H9 (cell line): ENCODE measurements at regions not wholly inside any gene's neighbourhood (a gene's known extent, or its start where the extent isn't known, plus 50 kb on each side); places are given as distances from the start of the nearest gene placed in this dataset.

Experiments
- DNase-seq: peaks from one replicate; pipeline ENCODE4 v3.0.0-alpha.2; 2017
- H2AFZ ChIP-seq: one replicate; pipeline ENCODE4 v1.6.1; 2013; ENCODE audit warnings: mild to moderate bottlenecking, low read length, control low read depth, moderate library complexity
- H2AK5ac ChIP-seq: 2 replicates; pipeline ENCODE4 v1.6.1; 2013; ENCODE audit warnings: low read length, control low read depth, mixed read lengths; ENCODE audit not compliant: insufficient read length
- H2BK120ac ChIP-seq: one replicate; pipeline ENCODE4 v1.6.1; 2013; ENCODE audit warnings: low read depth, mild to moderate bottlenecking, low read length, control low read depth, inconsistent platforms; ENCODE audit not compliant: poor library complexity, severe bottlenecking
- H2BK12ac ChIP-seq: 2 replicates; pipeline ENCODE4 v1.6.1; 2013; ENCODE audit warnings: low read length, control low read depth, mixed read lengths, low read depth; ENCODE audit not compliant: insufficient read length
- H2BK15ac ChIP-seq: 2 replicates; pipeline ENCODE4 v1.6.1; 2013; ENCODE audit warnings: low read depth, low read length, control low read depth
- H2BK20ac ChIP-seq: one replicate; pipeline ENCODE4 v1.6.1; 2013; ENCODE audit warnings: low read depth, mild to moderate bottlenecking, low read length, control low read depth, inconsistent platforms; ENCODE audit not compliant: poor library complexity, severe bottlenecking
- H2BK5ac ChIP-seq: 2 replicates; pipeline ENCODE4 v1.6.1; 2013; ENCODE audit warnings: low read length, control low read depth, mixed read lengths; ENCODE audit not compliant: insufficient read length
- H3K14ac ChIP-seq: 2 replicates; pipeline ENCODE4 v1.6.1; 2013; ENCODE audit warnings: low read length, control low read depth; ENCODE audit not compliant: insufficient read depth
- H3K18ac ChIP-seq: 2 replicates; pipeline ENCODE4 v1.6.1; 2013; ENCODE audit warnings: low read depth, mild to moderate bottlenecking, mixed read lengths, low read length, control low read depth; ENCODE audit not compliant: insufficient read length
- H3K23ac ChIP-seq: 2 replicates; pipeline ENCODE4 v1.6.1; 2013; ENCODE audit warnings: low read length, control low read depth, mixed read lengths, low read depth; ENCODE audit not compliant: insufficient read length
- H3K23me2 ChIP-seq: 2 replicates; pipeline ENCODE4 v1.6.1; 2013; ENCODE audit warnings: low read depth, mild to moderate bottlenecking, mixed read lengths, low read length, control low read depth; ENCODE audit not compliant: insufficient read length, poor library complexity, severe bottlenecking
- H3K27ac ChIP-seq: 2 replicates; pipeline ENCODE4 v1.5.1; 2013; ENCODE audit warnings: low read length, control low read depth, mixed read lengths, low read depth; ENCODE audit not compliant: insufficient read length
- H3K27me3 ChIP-seq: 2 replicates; pipeline ENCODE4 v1.6.1; 2013; ENCODE audit warnings: low read length, control low read depth, inconsistent platforms; ENCODE audit not compliant: insufficient read depth
- H3K4ac ChIP-seq: 2 replicates; pipeline ENCODE4 v1.6.1; 2013; ENCODE audit warnings: low read depth, mild to moderate bottlenecking, control low read depth, inconsistent platforms, low read length, moderate library complexity
- H3K4me1 ChIP-seq: 2 replicates; pipeline ENCODE4 v1.6.1; 2013; ENCODE audit warnings: low read length, control low read depth, inconsistent platforms; ENCODE audit not compliant: insufficient read depth
- H3K4me2 ChIP-seq: 2 replicates; pipeline ENCODE4 v1.6.1; 2013; ENCODE audit warnings: low read length, control low read depth, mixed read lengths; ENCODE audit not compliant: insufficient read length, insufficient read depth
- H3K56ac ChIP-seq: 2 replicates; pipeline ENCODE4 v1.6.1; 2013; ENCODE audit warnings: low read depth, mild to moderate bottlenecking, mixed read lengths, low read length, control low read depth; ENCODE audit not compliant: insufficient read length
- H3K79me1 ChIP-seq: 2 replicates; pipeline ENCODE4 v1.6.1; 2013; ENCODE audit warnings: low read depth, mild to moderate bottlenecking, moderate library complexity, low read length, control low read depth, inconsistent platforms; ENCODE audit not compliant: insufficient read depth, poor library complexity, severe bottlenecking
- H3K79me2 ChIP-seq: 2 replicates; pipeline ENCODE4 v1.6.1; 2013; ENCODE audit warnings: low read length, control low read depth, inconsistent platforms; ENCODE audit not compliant: insufficient read depth
- H3K9ac ChIP-seq: 2 replicates; pipeline ENCODE4 v1.6.1; 2013; ENCODE audit warnings: low read length, control low read depth, mixed read lengths; ENCODE audit not compliant: insufficient read length; ENCODE audit errors: extremely low read depth
- H3K9me3 ChIP-seq: one replicate; pipeline ENCODE4 v1.6.1; 2013; ENCODE audit warnings: low read depth, low read length, inconsistent platforms; ENCODE audit not compliant: control insufficient read depth
- H3T11ph ChIP-seq: one replicate; pipeline ENCODE4 v1.6.1; 2013; ENCODE audit warnings: mild to moderate bottlenecking, low read length, control low read depth, inconsistent platforms
- H4K20me1 ChIP-seq: one replicate; pipeline ENCODE4 v1.6.1; 2013; ENCODE audit not compliant: control insufficient read depth, insufficient read length, insufficient read depth
- H4K5ac ChIP-seq: 2 replicates; pipeline ENCODE4 v1.6.1; 2013; ENCODE audit warnings: low read depth, mild to moderate bottlenecking, mixed read lengths, low read length, control low read depth; ENCODE audit not compliant: insufficient read length
- H4K8ac ChIP-seq: replicated peaks from 2 replicates; pipeline ENCODE4 v1.6.1; 2013; ENCODE audit warnings: low read length, control low read depth, mixed read lengths, low read depth; ENCODE audit not compliant: insufficient read length
- H4K91ac ChIP-seq: 2 replicates; pipeline ENCODE4 v1.6.1; 2013; ENCODE audit warnings: low read depth, mild to moderate bottlenecking, moderate library complexity, mixed read lengths, low read length, control low read depth; ENCODE audit not compliant: insufficient read length
- H3K27ac Mint-ChIP-seq, 3 experiments: 2 replicates in 2 of 3; 3 replicates in 1 of 3; pipeline ENCODE4 v1.8.0; 2020 to 2021; ENCODE audit warnings: mixed read lengths in 3 of 3, mild to moderate bottlenecking in 1 of 3, moderate library complexity in 1 of 3
- H3K27me3 Mint-ChIP-seq: 2 replicates; pipeline ENCODE4 v1.8.0; 2021; ENCODE audit warnings: low read depth, mild to moderate bottlenecking, moderate library complexity, mixed read lengths
- H3K36me3 Mint-ChIP-seq, 3 experiments: 2 replicates in 2 of 3; 3 replicates in 1 of 3; pipeline ENCODE4 v1.8.0; 2020 to 2021; ENCODE audit warnings: low read depth in 3 of 3, mixed read lengths in 3 of 3; ENCODE audit not compliant: insufficient read depth in 1 of 3
- H3K4me1 Mint-ChIP-seq, 2 experiments: 2 replicates each; pipeline ENCODE4 v1.8.0; 2020; ENCODE audit warnings: mixed read lengths in 2 of 2
- H3K4me3 Mint-ChIP-seq, 2 experiments: 2 replicates in 1 of 2; 3 replicates in 1 of 2; pipeline ENCODE4 v1.8.0; 2020 to 2021; ENCODE audit warnings: mild to moderate bottlenecking in 2 of 2, mixed read lengths in 2 of 2, moderate library complexity in 1 of 2
- H3K9me3 Mint-ChIP-seq, 2 experiments: 2 replicates in 1 of 2; 3 replicates in 1 of 2; pipeline ENCODE4 v1.8.0; 2020; ENCODE audit warnings: mild to moderate bottlenecking in 2 of 2, mixed read lengths in 2 of 2, moderate library complexity in 1 of 2
- WGBS: extraction: QIAGEN DNeasy Blood & Tissue Kit; methylation state at CpG from one replicate; pipeline ENCODE4 v1.1.7; 2013; ENCODE audit warnings: missing lambda C conversion rate, low lambda C conversion rate, mixed read lengths; ENCODE audit not compliant: insufficient read length; ENCODE audit errors: extremely low coverage; 5-methylcytosine and 5-hydroxymethylcytosine counted together
- TF ChIP-seq, protein P1 (sequence below): fragments of 200-600 bp; sonication (generic); conservative IDR thresholded peaks from 3 replicates; pipeline ENCODE4 v1.8.0; 2021; ENCODE audit warnings: antibody characterized with exemption, mild to moderate bottlenecking

DNA sequence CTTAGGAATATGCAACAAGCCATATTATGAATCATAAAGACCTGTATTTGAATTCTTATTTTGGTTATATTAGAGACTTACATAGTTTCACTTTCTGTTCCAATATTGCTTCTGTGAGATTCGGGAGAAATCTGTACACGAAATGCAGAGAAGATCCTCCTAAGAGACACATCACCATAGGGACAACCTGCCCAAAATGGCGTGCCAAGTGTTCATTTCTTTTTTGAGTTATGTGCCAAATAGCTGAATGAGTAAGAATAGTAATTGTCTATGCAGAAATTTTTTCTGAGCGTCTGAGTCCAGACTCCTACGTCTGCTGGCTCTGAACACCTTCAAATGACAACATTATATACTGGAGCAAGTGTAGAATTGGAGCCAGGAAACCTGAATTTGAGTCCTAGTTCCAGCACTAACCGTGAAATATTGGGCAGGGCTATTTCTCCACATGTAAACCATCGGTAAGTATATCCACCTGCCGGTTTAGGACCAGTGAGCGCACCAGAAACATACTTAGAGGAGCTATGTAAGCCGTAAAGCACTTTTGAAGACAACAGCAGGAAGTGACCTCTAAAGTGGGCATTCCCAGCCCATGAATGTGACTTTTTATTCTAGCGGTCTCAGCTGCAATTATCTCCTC lies 163.9 kb upstream of the DMRT1 start:
- no peak overlapping the region for H3K9ac ChIP-seq
- WGBS = no CpG with 5 or more reads among the region's 11 CpGs
- H3K23me2 ChIP-seq = no peaks in the 10 kb centered on the region
- no peaks in the 10 kb centered on the region for H3K79me2 ChIP-seq
- no peak overlapping the region for H2BK5ac ChIP-seq
- no peak overlapping the region for H3K4ac ChIP-seq
- no peaks in the 10 kb centered on the region for H3K79me1 ChIP-seq
- H3K27me3 ChIP-seq = no peaks in the 10 kb centered on the region
- H3K4me3 Mint-ChIP-seq = no peak overlapping the region
- no peak overlapping the region for H2BK20ac ChIP-seq
- H4K5ac ChIP-seq = no peak overlapping the region
- H3K4me1 Mint-ChIP-seq = peaks cover 37 to 39% of the 10 kb centered on the region in 2 experiments
- no peaks in the 10 kb centered on the region for H3K27me3 Mint-ChIP-seq
- no peak overlapping the region for H2BK12ac ChIP-seq
- H3K27ac Mint-ChIP-seq = no peak overlapping the region
- no peak overlapping the region for H2BK15ac ChIP-seq
- H4K8ac ChIP-seq = no peak overlapping the region
- H4K20me1 ChIP-seq = no peaks in the 10 kb centered on the region
- no peak overlapping the region for H2BK120ac ChIP-seq
- no peak for DNase-seq
- H3K4me1 ChIP-seq = peaks cover 4% of the 10 kb centered on the region; the same call in 1 of the 2 replicates
- H2AK5ac ChIP-seq = no peak overlapping the region
- H4K91ac ChIP-seq = no peak overlapping the region
- no peak overlapping the region for H3K23ac ChIP-seq
- H2AFZ ChIP-seq = no peak overlapping the region
- H3K9me3 ChIP-seq = no peaks in the 10 kb centered on the region
- H3K56ac ChIP-seq = no peak overlapping the region
- no peak overlapping the region for H3K27ac ChIP-seq
- no peak overlapping the region for H3K4me2 ChIP-seq
- TF ChIP-seq, protein P1, sequence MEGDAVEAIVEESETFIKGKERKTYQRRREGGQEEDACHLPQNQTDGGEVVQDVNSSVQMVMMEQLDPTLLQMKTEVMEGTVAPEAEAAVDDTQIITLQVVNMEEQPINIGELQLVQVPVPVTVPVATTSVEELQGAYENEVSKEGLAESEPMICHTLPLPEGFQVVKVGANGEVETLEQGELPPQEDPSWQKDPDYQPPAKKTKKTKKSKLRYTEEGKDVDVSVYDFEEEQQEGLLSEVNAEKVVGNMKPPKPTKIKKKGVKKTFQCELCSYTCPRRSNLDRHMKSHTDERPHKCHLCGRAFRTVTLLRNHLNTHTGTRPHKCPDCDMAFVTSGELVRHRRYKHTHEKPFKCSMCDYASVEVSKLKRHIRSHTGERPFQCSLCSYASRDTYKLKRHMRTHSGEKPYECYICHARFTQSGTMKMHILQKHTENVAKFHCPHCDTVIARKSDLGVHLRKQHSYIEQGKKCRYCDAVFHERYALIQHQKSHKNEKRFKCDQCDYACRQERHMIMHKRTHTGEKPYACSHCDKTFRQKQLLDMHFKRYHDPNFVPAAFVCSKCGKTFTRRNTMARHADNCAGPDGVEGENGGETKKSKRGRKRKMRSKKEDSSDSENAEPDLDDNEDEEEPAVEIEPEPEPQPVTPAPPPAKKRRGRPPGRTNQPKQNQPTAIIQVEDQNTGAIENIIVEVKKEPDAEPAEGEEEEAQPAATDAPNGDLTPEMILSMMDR = no peak
- no peaks in the 10 kb centered on the region; a peak in 1 of 7 replicates for H3K36me3 Mint-ChIP-seq
- no peak overlapping the region for H3K14ac ChIP-seq
- H3T11ph ChIP-seq = no peak overlapping the region
- H3K18ac ChIP-seq = no peak overlapping the region
- H3K9me3 Mint-ChIP-seq = no peaks in the 10 kb centered on the region
